IMR-90 (cell line): ENCODE measurements at regions not wholly inside any gene's neighbourhood (a gene's known extent, or its start where the extent isn't known, plus 50 kb on each side); places are given as distances from the start of the nearest gene placed in this dataset.

ENCODE experiments used
- ATAC-seq: fragments of 200-7000 bp; cut with Tn5 transposase; 2 replicates; pipeline ENCODE4 v1.9.1; 2020; ENCODE audit warnings: low read depth, mild to moderate bottlenecking, moderate library complexity
- BruUV-seq: library from RNA; stranded (reverse); fragments of 400-500 nt; replicated peaks from 2 replicates; lab custom pipeline; 2021; lab: Mats Ljungman, UMichigan
- CTCF ChIA-PET: fragments of 300-600 bp; formaldehyde crosslinking; extraction: SDS; loops from one replicate; lab custom pipeline; 2021; ENCODE audit warnings: antibody characterized with exemption; lab: Yijun Ruan, JAX
- POLR2A ChIA-PET: fragments of 300-600 bp; sonication (Branson Sonifier 250); formaldehyde crosslinking; loops from one replicate; lab custom pipeline; 2022; ENCODE audit warnings: antibody characterized with exemption; ENCODE audit not compliant: unreplicated experiment; lab: Charles Lee
- DNase-seq: peaks from one replicate; pipeline ENCODE4 v3.0.0; 2013
- H2AFZ ChIP-seq: replicated peaks from 2 replicates; pipeline ENCODE3; 2013; ENCODE audit warnings: low read length, mild to moderate bottlenecking; ENCODE audit not compliant: poor library complexity
- H2AK5ac ChIP-seq: 2 replicates; pipeline ENCODE4 v1.6.1; 2013; ENCODE audit warnings: low read depth, low read length, inconsistent platforms
- H2AK9ac ChIP-seq: replicated peaks from 2 replicates; pipeline ENCODE3; 2013; ENCODE audit warnings: mild to moderate bottlenecking, low read depth, low read length, moderate library complexity; ENCODE audit not compliant: poor library complexity
- H2BK120ac ChIP-seq: 2 replicates; pipeline ENCODE4 v1.6.1; 2013; ENCODE audit warnings: low read depth, low read length, inconsistent platforms
- H2BK15ac ChIP-seq: 3 replicates; pipeline ENCODE4 v1.6.1; 2013; ENCODE audit warnings: low read depth, low read length, inconsistent platforms
- H2BK20ac ChIP-seq: 2 replicates; pipeline ENCODE4 v1.6.1; 2013; ENCODE audit warnings: low read depth, mild to moderate bottlenecking, inconsistent platforms, low read length, moderate library complexity
- H2BK5ac ChIP-seq: 2 replicates; pipeline ENCODE4 v1.6.1; 2013; ENCODE audit warnings: mild to moderate bottlenecking, low read depth, low read length, inconsistent platforms; ENCODE audit not compliant: poor library complexity, severe bottlenecking
- H3K14ac ChIP-seq: replicated peaks from 2 replicates; pipeline ENCODE4 v1.6.1; 2013; ENCODE audit warnings: low read depth, low read length, inconsistent platforms
- H3K18ac ChIP-seq: 2 replicates; pipeline ENCODE4 v1.6.1; 2013; ENCODE audit warnings: low read depth, low read length, control low read depth
- H3K23ac ChIP-seq: 2 replicates; pipeline ENCODE4 v1.6.1; 2013; ENCODE audit warnings: low read depth, low read length, inconsistent platforms
- H3K27ac ChIP-seq: 2 replicates; pipeline ENCODE4 v1.5.1; 2013; ENCODE audit warnings: mild to moderate bottlenecking, control low read depth, low read length; ENCODE audit not compliant: insufficient read depth
- H3K27me3 ChIP-seq: 2 replicates; pipeline ENCODE4 v1.6.1; 2013; ENCODE audit warnings: low read length; ENCODE audit not compliant: control insufficient read depth, insufficient read depth
- H3K36me3 ChIP-seq: 2 replicates; pipeline ENCODE4 v1.6.1; 2013; ENCODE audit warnings: low read length, mixed read lengths; ENCODE audit not compliant: control insufficient read depth, insufficient read depth
- H3K4ac ChIP-seq: 2 replicates; pipeline ENCODE4 v1.6.1; 2013; ENCODE audit warnings: low read depth, low read length, inconsistent platforms
- H3K4me1 ChIP-seq: 2 replicates; pipeline ENCODE4 v1.6.1; 2013; ENCODE audit warnings: low read length, mixed read lengths; ENCODE audit not compliant: control insufficient read depth, insufficient read depth
- H3K4me2 ChIP-seq: 2 replicates; pipeline ENCODE4 v1.6.1; 2013; ENCODE audit warnings: low read depth, mild to moderate bottlenecking, control low read depth, low read length, moderate library complexity
- H3K4me3 ChIP-seq: 2 replicates; pipeline ENCODE4 v1.5.1; 2013; ENCODE audit warnings: low read depth, mild to moderate bottlenecking, control low read depth, low read length, moderate library complexity; ENCODE audit not compliant: insufficient read depth
- H3K56ac ChIP-seq: 2 replicates; pipeline ENCODE4 v1.6.1; 2013; ENCODE audit warnings: low read length, inconsistent platforms; ENCODE audit not compliant: insufficient read depth; ENCODE audit errors: extremely low read depth
- H3K79me1 ChIP-seq, 2 experiments: 2 replicates each; pipeline ENCODE4 v1.6.1; 2013; ENCODE audit warnings: low read length in 2 of 2, inconsistent platforms in 1 of 2, low read depth in 1 of 2
- H3K9ac ChIP-seq: 2 replicates; pipeline ENCODE4 v1.6.1; 2013; ENCODE audit warnings: low read depth, low read length, control low read depth
- H3K9me1 ChIP-seq: 2 replicates; pipeline ENCODE4 v1.6.1; 2013; ENCODE audit warnings: low read length, inconsistent platforms; ENCODE audit not compliant: insufficient read depth
- H3K9me3 ChIP-seq: 2 replicates; pipeline ENCODE4 v1.6.1; 2013; ENCODE audit warnings: low read length; ENCODE audit not compliant: control insufficient read depth, insufficient read depth
- H4K20me1 ChIP-seq: 2 replicates; pipeline ENCODE4 v1.6.1; 2013; ENCODE audit warnings: low read length, inconsistent platforms; ENCODE audit not compliant: insufficient read depth
- H4K5ac ChIP-seq: 2 replicates; pipeline ENCODE4 v1.6.1; 2013; ENCODE audit warnings: mild to moderate bottlenecking, low read depth, low read length, control low read depth
- H4K8ac ChIP-seq, 2 experiments: 2 replicates each; pipeline ENCODE4 v1.6.1; 2013; ENCODE audit warnings: low read depth in 2 of 2, low read length in 2 of 2, control low read depth in 1 of 2, inconsistent platforms in 1 of 2
- H4K91ac ChIP-seq: 2 replicates; pipeline ENCODE4 v1.6.1; 2013; ENCODE audit warnings: low read depth, low read length, inconsistent platforms; ENCODE audit not compliant: insufficient read depth
- BHLHE40 ChIP-seq: fragments of 150-350 bp; IDR thresholded peaks from 2 replicates; pipeline ENCODE4 v1.6.1; 2016; ENCODE audit warnings: mild to moderate bottlenecking, low read depth, low read length
- CEBPB ChIP-seq: IDR thresholded peaks from 2 replicates; pipeline ENCODE4 v1.6.1; 2012; ENCODE audit warnings: low read depth, low read length, improper control_type of control experiment
- CHD1 ChIP-seq: IDR thresholded peaks from 2 replicates; pipeline ENCODE4 v1.6.1; 2012; ENCODE audit warnings: low read depth, low read length, improper control_type of control experiment
- CTCF ChIP-seq: conservative IDR thresholded peaks from 2 replicates; pipeline ENCODE4 v1.5.1; 2012; ENCODE audit warnings: mild to moderate bottlenecking, low read depth, low read length, improper control_type of control experiment
- ELK1 ChIP-seq: fragments of 150-350 bp; IDR thresholded peaks from 2 replicates; pipeline ENCODE4 v1.6.1; 2016; ENCODE audit warnings: low read depth, mild to moderate bottlenecking, low read length, moderate library complexity, borderline replicate concordance
- FOS ChIP-seq: fragments of 150-350 bp; IDR thresholded peaks from 2 replicates; pipeline ENCODE4 v1.6.1; 2016; ENCODE audit warnings: low read depth, low read length
- MAFK ChIP-seq: IDR thresholded peaks from 2 replicates; pipeline ENCODE4 v1.6.1; 2012; ENCODE audit warnings: low read depth, low read length, improper control_type of control experiment
- MAZ ChIP-seq: IDR thresholded peaks from 2 replicates; pipeline ENCODE4 v1.6.1; 2012; ENCODE audit warnings: low read depth, mild to moderate bottlenecking, low read length, improper control_type of control experiment, moderate library complexity, borderline replicate concordance
- MXI1 ChIP-seq: IDR thresholded peaks from 2 replicates; pipeline ENCODE4 v1.6.1; 2012; ENCODE audit warnings: low read depth, mild to moderate bottlenecking, low read length, moderate library complexity, borderline replicate concordance
- NFE2L2 ChIP-seq: fragments of 150-350 bp; IDR thresholded peaks from 2 replicates; pipeline ENCODE4 v1.6.1; 2016; ENCODE audit warnings: low read depth, mild to moderate bottlenecking, low read length
- POLR2A ChIP-seq: IDR thresholded peaks from 2 replicates; pipeline ENCODE4 v1.6.1; 2012; ENCODE audit warnings: mild to moderate bottlenecking, low read depth, low read length
- RAD21 ChIP-seq: IDR thresholded peaks from 2 replicates; pipeline ENCODE4 v1.6.1; 2012; ENCODE audit warnings: low read length, improper control_type of control experiment
- RCOR1 ChIP-seq: IDR thresholded peaks from 2 replicates; pipeline ENCODE4 v1.6.1; 2012; ENCODE audit warnings: mild to moderate bottlenecking, low read length, improper control_type of control experiment; ENCODE audit not compliant: insufficient replicate concordance
- RFX5 ChIP-seq: IDR thresholded peaks from 2 replicates; pipeline ENCODE4 v1.8.0; 2012; ENCODE audit warnings: low read depth, mild to moderate bottlenecking, low read length, moderate library complexity
- SMC3 ChIP-seq: fragments of 150-350 bp; IDR thresholded peaks from 2 replicates; pipeline ENCODE4 v1.6.1; 2016; ENCODE audit warnings: low read depth, mild to moderate bottlenecking, antibody characterized with exemption, low read length, moderate library complexity
- WGBS, 2 experiments: methylation state at CpG; one replicate each; pipeline versions ENCODE4 v1.1.5 to v1.1.7; 2013; ENCODE audit warnings: missing lambda C conversion rate in 2 of 2; ENCODE audit not compliant: insufficient read length in 1 of 2; ENCODE audit errors: extremely low coverage in 2 of 2; 5-methylcytosine and 5-hydroxymethylcytosine counted together
- dilution Hi-C: fragments of 300-500 bp; cut with HindIII; formaldehyde crosslinking; loops from one replicate; pipeline ENCODE4 v1.14.3; 2018; ENCODE audit warnings: low sequenced_read_pairs; ENCODE audit not compliant: unreplicated experiment
- in situ Hi-C: fragments of 300-500 bp; cut with MboI; formaldehyde crosslinking; loops from 3 replicates; pipeline ENCODE4 v1.14.3; 2019; ENCODE audit warnings: low sequenced_read_pairs, inconsistent platforms, mixed read lengths
- intact Hi-C: fragments of 100-400 bp; cut with micrococcal nuclease; formaldehyde crosslinking; loops from 2 replicates; pipeline ENCODE4 v1.10.0; 2022
- TF ChIP-seq, protein P1 (sequence below): fragments of 150-350 bp; IDR thresholded peaks from 2 replicates; pipeline ENCODE4 v1.6.1; 2017; ENCODE audit warnings: mild to moderate bottlenecking, antibody characterized with exemption, low read length, low read depth

GRCh38 chr13:44695520-44695919 is 119.4 kb upstream of the TSC22D1 start:
- H3K9me3 ChIP-seq = no peaks in the 10 kb centered on the region
- H3K4me2 ChIP-seq = no peak overlapping the region
- no peaks in the 10 kb centered on the region for H3K36me3 ChIP-seq
- no TSS peak for BruUV-seq
- H3K27me3 ChIP-seq = no peaks in the 10 kb centered on the region
- no peak overlapping the region for H3K56ac ChIP-seq
- no peak overlapping the region for H2AFZ ChIP-seq
- in situ Hi-C loops (no loop called here), intact Hi-C loops (no loop called here), dilution Hi-C loops (no loop called here)
- H2BK120ac ChIP-seq = no peak overlapping the region
- H2AK9ac ChIP-seq = no peak overlapping the region
- no peaks in the 10 kb centered on the region for H3K9me1 ChIP-seq
- no peak overlapping the region for H3K14ac ChIP-seq
- TF ChIP-seq CEBPB = no peak
- TF ChIP-seq MXI1 = no peak
- no peak for TF ChIP-seq ELK1
- no peak for TF ChIP-seq RFX5
- TF ChIP-seq SMC3 = no peak
- TF ChIP-seq MAFK = no peak
- no peak for TF ChIP-seq RAD21
- TF ChIP-seq MAZ = no peak
- TF ChIP-seq NFE2L2 = no peak
- no peak for TF ChIP-seq CHD1
- TF ChIP-seq FOS = no peak
- TF ChIP-seq POLR2A = no peak
- no peak for TF ChIP-seq RCOR1
- no peak for TF ChIP-seq BHLHE40
- TF ChIP-seq, protein P1, sequence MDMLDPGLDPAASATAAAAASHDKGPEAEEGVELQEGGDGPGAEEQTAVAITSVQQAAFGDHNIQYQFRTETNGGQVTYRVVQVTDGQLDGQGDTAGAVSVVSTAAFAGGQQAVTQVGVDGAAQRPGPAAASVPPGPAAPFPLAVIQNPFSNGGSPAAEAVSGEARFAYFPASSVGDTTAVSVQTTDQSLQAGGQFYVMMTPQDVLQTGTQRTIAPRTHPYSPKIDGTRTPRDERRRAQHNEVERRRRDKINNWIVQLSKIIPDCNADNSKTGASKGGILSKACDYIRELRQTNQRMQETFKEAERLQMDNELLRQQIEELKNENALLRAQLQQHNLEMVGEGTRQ = no peak
- no peak for TF ChIP-seq CTCF
- H3K4me1 ChIP-seq = no peaks in the 10 kb centered on the region
- no peak overlapping the region for H2BK5ac ChIP-seq
- H4K5ac ChIP-seq = no peak overlapping the region
- no CpG with 5 or more reads among the region's 2 CpGs for WGBS, 2 experiments
- ATAC-seq = no peak
- H3K79me1 ChIP-seq = no peaks in the 10 kb centered on the region
- DNase-seq = no peak
- no peak overlapping the region for H3K4ac ChIP-seq
- no peak overlapping the region for H3K23ac ChIP-seq
- H3K9ac ChIP-seq = no peak overlapping the region
- H2BK20ac ChIP-seq = no peak overlapping the region
- POLR2A ChIA-PET = no interaction called here
- no peak overlapping the region for H2BK15ac ChIP-seq
- no peak overlapping the region for H4K91ac ChIP-seq
- H2AK5ac ChIP-seq = no peak overlapping the region
- CTCF ChIA-PET = no interaction called here
- H4K20me1 ChIP-seq = no peaks in the 10 kb centered on the region
- H3K18ac ChIP-seq = no peak overlapping the region
- no peak overlapping the region for H4K8ac ChIP-seq
- no peak overlapping the region for H3K4me3 ChIP-seq
- no peak overlapping the region for H3K27ac ChIP-seq
